HepG2 (cell line): ENCODE measurements at regions not wholly inside any gene's neighbourhood (a gene's known extent, or its start where the extent isn't known, plus 50 kb on each side); places are given as distances from the start of the nearest gene placed in this dataset.

ENCODE experiments used
- ATAC-seq: fragments of 200-7000 bp; cut with Tn5 transposase; 3 replicates; pipeline ENCODE4 v1.9.1; 2020; ENCODE audit warnings: mild to moderate bottlenecking, moderate library complexity
- BruUV-seq: library from RNA; stranded (reverse); fragments of 400-500 nt; replicated peaks from 2 replicates; lab custom pipeline; 2021; lab: Mats Ljungman, UMichigan
- CTCF ChIA-PET: fragments of 300-600 bp; formaldehyde crosslinking; extraction: SDS; loops from one replicate; lab custom pipeline; 2021; ENCODE audit warnings: low total read pairs, inconsistent platforms, low intra/inter-chr PET ratio; lab: Yijun Ruan, JAX
- POLR2A ChIA-PET: fragments of 350-600 bp; sonication (Branson Sonifier 250); formaldehyde crosslinking; loops from one replicate; lab custom pipeline; 2020; ENCODE audit warnings: antibody characterized with exemption, inconsistent platforms; lab: Yijun Ruan, JAX
- DNase-seq: peaks from one replicate; pipeline ENCODE4 v3.0.0-alpha.2; 2015; ENCODE audit warnings: low spot score
- FAIRE-seq: peaks from 3 replicates; lab custom pipeline; 2011; peaks lifted over from hg19 to GRCh38; lab: Jason Lieb, UNC
- H2AFZ ChIP-seq: one replicate; pipeline ENCODE4 v1.6.1; 2011; ENCODE audit warnings: low read length, inconsistent platforms
- H3K27ac ChIP-seq: fragments of 300-600 bp; 3 replicates; pipeline ENCODE4 v1.8.0; 2011; ENCODE audit warnings: mixed run types, mild to moderate bottlenecking, mixed read lengths, low read length, inconsistent platforms; ENCODE audit not compliant: insufficient read depth; ENCODE audit errors: extremely low read length
- H3K27me3 ChIP-seq, 2 experiments: fragments of 200-600 bp in 1 of 2; 2 replicates in 1 of 2; 3 replicates in 1 of 2; pipeline versions ENCODE4 v1.6.0 to v1.8.0; 2011; ENCODE audit warnings: low read length in 2 of 2, mild to moderate bottlenecking in 2 of 2, moderate library complexity in 2 of 2, inconsistent platforms in 1 of 2; ENCODE audit not compliant: insufficient read depth in 2 of 2, control insufficient read depth in 1 of 2
- H3K36me3 ChIP-seq, 2 experiments: fragments of 200-600 bp in 1 of 2; replicated peaks in 1 of 2; 2 replicates in 1 of 2; 3 replicates in 1 of 2; pipeline versions ENCODE4 v1.5.1 to v1.8.0; 2011; ENCODE audit warnings: low read length in 2 of 2, inconsistent platforms in 1 of 2; ENCODE audit not compliant: insufficient read depth in 2 of 2, control insufficient read depth in 1 of 2
- H3K4me1 ChIP-seq: 2 replicates; pipeline ENCODE4 v1.5.1; 2012; ENCODE audit warnings: low read length, inconsistent platforms; ENCODE audit not compliant: insufficient read depth
- H3K4me2 ChIP-seq: 2 replicates; pipeline ENCODE4 v1.6.0; 2011; ENCODE audit warnings: low read depth, low read length, inconsistent platforms
- H3K4me3 ChIP-seq, 3 experiments: fragments of 200-600 bp in 1 of 3; sonication (generic), shearing (Covaris generic) in 1 of 3; replicated peaks in 1 of 3; 2 replicates each; pipeline ENCODE4 v1.5.1; 2011 to 2016; ENCODE audit warnings: low read length in 3 of 3, inconsistent platforms in 2 of 3, low read depth in 2 of 3, mild to moderate bottlenecking in 2 of 3, control low read depth in 1 of 3, mixed read lengths in 1 of 3; ENCODE audit not compliant: insufficient read depth in 1 of 3
- H3K79me2 ChIP-seq: one replicate; pipeline ENCODE4 v1.6.1; 2011; ENCODE audit warnings: low read length, inconsistent platforms; ENCODE audit not compliant: insufficient read depth
- H3K9ac ChIP-seq: 2 replicates; pipeline ENCODE4 v1.6.0; 2011; ENCODE audit warnings: mild to moderate bottlenecking, low read depth, low read length, inconsistent platforms; ENCODE audit not compliant: insufficient read depth
- H3K9me3 ChIP-seq: 2 replicates; pipeline ENCODE4 v1.5.1; 2012; ENCODE audit warnings: mild to moderate bottlenecking, low read length
- H4K20me1 ChIP-seq: 2 replicates; pipeline ENCODE4 v1.6.0; 2011; ENCODE audit warnings: inconsistent platforms, mild to moderate bottlenecking, low read length, moderate library complexity; ENCODE audit not compliant: insufficient read depth
- BHLHE40 ChIP-seq: IDR thresholded peaks from 2 replicates; pipeline ENCODE4 v1.6.1; 2011; ENCODE audit warnings: low read length, improper control_type of control experiment
- HMG20B ChIP-seq: conservative IDR thresholded peaks from 2 replicates; pipeline ENCODE4 v1.6.1; 2016; ENCODE audit warnings: missing genetic modification reagents, missing compliant biosample characterization
- NR2F6 ChIP-seq, 2 experiments: IDR thresholded peaks; 2 replicates each; pipeline ENCODE4 v1.6.1; 2016; ENCODE audit warnings: antibody characterized with exemption in 1 of 2, mild to moderate bottlenecking in 1 of 2
- PAWR ChIP-seq: sonication (generic); formaldehyde crosslinking; IDR thresholded peaks from 2 replicates; pipeline ENCODE4 v1.4.0; 2020; ENCODE audit warnings: missing genetic modification reagents, mild to moderate bottlenecking, borderline replicate concordance
- PAX8 ChIP-seq: sonication (generic); formaldehyde crosslinking; IDR thresholded peaks from 2 replicates; pipeline ENCODE4 v1.8.0; 2022; ENCODE audit warnings: mild to moderate bottlenecking, missing genetic modification reagents, borderline replicate concordance
- TEAD3 ChIP-seq: optimal IDR thresholded peaks from 2 replicates; pipeline ENCODE3; 2016; ENCODE audit warnings: borderline replicate concordance
- ZMAT3 ChIP-seq: sonication (generic); formaldehyde crosslinking; conservative IDR thresholded peaks from 2 replicates; pipeline ENCODE4 v1.7.0; 2021; ENCODE audit warnings: missing genetic modification reagents
- ZNF225 ChIP-seq: sonication (generic); formaldehyde crosslinking; IDR thresholded peaks from 2 replicates; pipeline ENCODE4 v1.4.0; 2020; ENCODE audit warnings: mild to moderate bottlenecking, missing genetic modification reagents
- ZNF790 ChIP-seq: sonication (generic); formaldehyde crosslinking; IDR thresholded peaks from 2 replicates; pipeline ENCODE4 v1.8.0; 2022; ENCODE audit warnings: missing genetic modification reagents, mild to moderate bottlenecking, borderline replicate concordance
- ZSCAN25 ChIP-seq: sonication (generic); formaldehyde crosslinking; IDR thresholded peaks from 2 replicates; pipeline ENCODE4 v1.8.0; 2022; ENCODE audit warnings: mild to moderate bottlenecking, missing genetic modification reagents
- WGBS: methylation state at CpG from one replicate; pipeline ENCODE4 v1.1.6; 2017; ENCODE audit warnings: low lambda C conversion rate; 5-methylcytosine and 5-hydroxymethylcytosine counted together
- in situ Hi-C: cut with HindIII; loops from 2 replicates; pipeline ENCODE4 v1.10.0; 2017; ENCODE audit warnings: low pct_unique_long_range_greater_than_20kb; ENCODE audit not compliant: extremely low pct_ligation_motif_present
- intact Hi-C: fragments of 100-400 bp; cut with micrococcal nuclease; formaldehyde crosslinking; loops from one replicate; pipeline ENCODE4 v1.10.0; 2022; ENCODE audit not compliant: unreplicated experiment
- TF ChIP-seq, protein P1 (sequence below): sonication (generic); formaldehyde crosslinking; IDR thresholded peaks from 2 replicates; pipeline ENCODE4 v1.8.0; 2022; ENCODE audit warnings: missing genetic modification reagents, mild to moderate bottlenecking, moderate library complexity, borderline replicate concordance
- TF ChIP-seq, protein P2 (sequence below): sonication (generic); formaldehyde crosslinking; IDR thresholded peaks from 2 replicates; pipeline ENCODE4 v1.5.0; 2020; ENCODE audit warnings: missing genetic modification reagents

DNA sequence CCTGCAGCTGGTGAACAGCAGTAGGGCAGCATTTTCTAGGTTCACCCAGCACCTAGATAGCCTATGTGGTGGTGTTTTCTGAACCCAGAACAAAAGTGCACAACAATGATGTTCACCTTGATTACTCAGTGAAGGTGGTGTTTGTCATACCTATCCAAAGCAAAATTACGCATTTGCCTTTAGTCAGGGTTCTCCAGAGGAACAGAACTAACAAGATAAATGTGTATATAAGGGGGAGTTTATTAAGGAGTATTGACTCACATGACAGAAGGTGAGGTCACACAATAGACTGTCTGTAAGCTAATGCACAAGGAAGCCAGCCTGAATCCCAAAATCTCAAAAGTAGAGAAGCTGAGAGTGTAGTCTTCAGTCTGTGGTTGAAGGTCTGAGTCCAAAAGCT lies 85.9 kb upstream of the NLGN4Y start (continued):
- no peak for TF ChIP-seq PAX8 (CRISPR knock-in tag)

GRCh38 chrY:14444550-14444949 lies 79.8 kb upstream of the NLGN4Y start:
- Histone ChIP-seq H3K36me3 (no peaks in the 10 kb centered on the region), H3K27me3 (no peaks in the 10 kb centered on the region), H3K4me2 (no peak overlapping the region), H3K79me2 (no peaks in the 10 kb centered on the region), H3K9ac (no peak overlapping the region), H3K4me3 (no peak overlapping the region), H4K20me1 (no peaks in the 10 kb centered on the region), H3K4me1 (no peaks in the 10 kb centered on the region), H3K27ac (no peak overlapping the region), H2AFZ (no peak overlapping the region), H3K9me3 (no peaks in the 10 kb centered on the region)
- BruUV-seq, result no TSS peak
- in situ Hi-C loops (no loop called here), intact Hi-C loops (no loop called here)
- ChIA-PET CTCF (no interaction called here), POLR2A (no interaction called here)
- no peak for DNase-seq
- no peak for ATAC-seq
- TF ChIP-seq, protein P1, sequence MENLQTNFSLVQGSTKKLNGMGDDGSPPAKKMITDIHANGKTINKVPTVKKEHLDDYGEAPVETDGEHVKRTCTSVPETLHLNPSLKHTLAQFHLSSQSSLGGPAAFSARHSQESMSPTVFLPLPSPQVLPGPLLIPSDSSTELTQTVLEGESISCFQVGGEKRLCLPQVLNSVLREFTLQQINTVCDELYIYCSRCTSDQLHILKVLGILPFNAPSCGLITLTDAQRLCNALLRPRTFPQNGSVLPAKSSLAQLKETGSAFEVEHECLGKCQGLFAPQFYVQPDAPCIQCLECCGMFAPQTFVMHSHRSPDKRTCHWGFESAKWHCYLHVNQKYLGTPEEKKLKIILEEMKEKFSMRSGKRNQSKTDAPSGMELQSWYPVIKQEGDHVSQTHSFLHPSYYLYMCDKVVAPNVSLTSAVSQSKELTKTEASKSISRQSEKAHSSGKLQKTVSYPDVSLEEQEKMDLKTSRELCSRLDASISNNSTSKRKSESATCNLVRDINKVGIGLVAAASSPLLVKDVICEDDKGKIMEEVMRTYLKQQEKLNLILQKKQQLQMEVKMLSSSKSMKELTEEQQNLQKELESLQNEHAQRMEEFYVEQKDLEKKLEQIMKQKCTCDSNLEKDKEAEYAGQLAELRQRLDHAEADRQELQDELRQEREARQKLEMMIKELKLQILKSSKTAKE, result no peak
- TF ChIP-seq ZSCAN25 (CRISPR knock-in tag) (no peak), HMG20B (CRISPR knock-in tag) (no peak), ZNF790 (CRISPR knock-in tag) (no peak), NR2F6 (IDR thresholded peaks at IDR 0.05) (no peak), NR2F6 (CRISPR knock-in tag; IDR thresholded peaks at IDR 0.05) (no peak), TEAD3 (CRISPR knock-in tag) (no peak), ZNF225 (no peak), ZMAT3 (no peak), BHLHE40 (no peak), PAWR (no peak)
- TF ChIP-seq, protein P2, sequence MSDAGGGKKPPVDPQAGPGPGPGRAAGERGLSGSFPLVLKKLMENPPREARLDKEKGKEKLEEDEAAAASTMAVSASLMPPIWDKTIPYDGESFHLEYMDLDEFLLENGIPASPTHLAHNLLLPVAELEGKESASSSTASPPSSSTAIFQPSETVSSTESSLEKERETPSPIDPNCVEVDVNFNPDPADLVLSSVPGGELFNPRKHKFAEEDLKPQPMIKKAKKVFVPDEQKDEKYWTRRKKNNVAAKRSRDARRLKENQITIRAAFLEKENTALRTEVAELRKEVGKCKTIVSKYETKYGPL (CRISPR knock-in tag), result no peak
- FAIRE-seq, result no peak
- WGBS, result 6% methylated on average over 4 of the region's 4 CpGs
